Gastroesophageal sphincter (tissue), 3 donors: ENCODE measurements at regions not wholly inside any gene's neighbourhood (a gene's known extent, or its start where the extent isn't known, plus 50 kb on each side); places are given as distances from the start of the nearest gene placed in this dataset.

Source experiments
- CTCF ChIP-seq, 4 experiments: fragments of 200-600 bp in 2 of 4; fragments of 450-650 bp in 2 of 4; sonication (generic) in 1 of 4; IDR thresholded peaks; one replicate each; pipeline ENCODE4 v1.5.1; 2017 to 2019; ENCODE audit warnings: antibody characterized with exemption in 4 of 4, mild to moderate bottlenecking in 2 of 4, moderate library complexity in 2 of 4
- POLR2A ChIP-seq, 2 donors: fragments of 450-650 bp; IDR thresholded peaks; one replicate each; pipeline ENCODE4 v1.6.1; 2017; ENCODE audit warnings: antibody characterized with exemption in 2 of 2, mild to moderate bottlenecking in 2 of 2, moderate library complexity in 1 of 2
- POLR2AphosphoS5 ChIP-seq: sonication (generic); formaldehyde crosslinking; IDR thresholded peaks from one replicate; pipeline ENCODE4 v1.6.1; 2017; ENCODE audit warnings: antibody characterized with exemption

DNA sequence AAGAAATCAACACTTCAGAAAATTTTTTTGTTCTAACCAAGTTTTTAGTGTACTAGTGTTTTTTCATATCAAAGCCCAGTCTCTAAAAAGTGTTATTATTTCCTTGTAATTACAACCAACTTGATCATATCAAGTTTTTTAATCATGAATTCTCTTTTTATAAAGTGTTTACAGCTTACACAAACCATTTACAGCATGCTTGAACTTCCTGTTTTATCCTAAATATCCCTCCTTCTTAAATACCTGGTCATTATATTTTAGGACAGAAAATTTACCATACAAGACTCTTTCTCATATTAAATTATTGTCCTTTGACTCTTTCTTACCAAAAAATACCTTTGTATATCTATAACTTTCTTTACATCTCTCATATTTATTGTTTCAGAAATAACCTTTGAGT, 89.4 kb upstream of the NPY2R start:
- TF ChIP-seq CTCF (IDR thresholded peaks at IDR 0.05) = no peak
- TF ChIP-seq POLR2A (IDR thresholded peaks at IDR 0.05) = no peak
- TF ChIP-seq POLR2AphosphoS5 = no peak
